H1 (cell line): ENCODE measurements at regions not wholly inside any gene's neighbourhood (a gene's known extent, or its start where the extent isn't known, plus 50 kb on each side); places are given as distances from the start of the nearest gene placed in this dataset.

Experiments used
- CTCF ChIA-PET: fragments of 300-600 bp; sonication (Branson Sonifier 250); formaldehyde crosslinking; loops from one replicate; lab custom pipeline; 2021; ENCODE audit not compliant: partially characterized antibody; lab: Charles Lee
- POLR2A ChIA-PET: fragments of 300-600 bp; sonication (Branson Sonifier 250); formaldehyde crosslinking; loops from one replicate; lab custom pipeline; 2021; ENCODE audit warnings: inconsistent platforms; ENCODE audit not compliant: partially characterized antibody; lab: Charles Lee
- DNase-seq, 2 experiments: peaks; one replicate each; pipeline versions ENCODE4 v3.0.0 to v3.0.0-alpha.2; 2010 to 2022; ENCODE audit warnings: low spot score in 2 of 2, low read depth in 1 of 2, mixed read lengths in 1 of 2
- FAIRE-seq: peaks from 2 replicates; lab custom pipeline; 2011; peaks lifted over from hg19 to GRCh38; lab: Jason Lieb, UNC
- H2AFZ ChIP-seq: 2 replicates; pipeline ENCODE4 v1.8.1; 2012; ENCODE audit warnings: low read length, inconsistent platforms
- H2AK5ac ChIP-seq: 2 replicates; pipeline ENCODE4 v1.6.1; 2013; ENCODE audit warnings: low read depth, low read length
- H2BK120ac ChIP-seq: replicated peaks from 2 replicates; pipeline ENCODE3; 2013; ENCODE audit warnings: low read depth, low read length, inconsistent platforms
- H2BK12ac ChIP-seq: 2 replicates; pipeline ENCODE4 v1.6.1; 2013; ENCODE audit warnings: low read depth, low read length
- H2BK15ac ChIP-seq: 2 replicates; pipeline ENCODE4 v1.6.1; 2013; ENCODE audit warnings: low read length
- H2BK20ac ChIP-seq: 2 replicates; pipeline ENCODE4 v1.6.1; 2013; ENCODE audit warnings: low read length
- H2BK5ac ChIP-seq: 2 replicates; pipeline ENCODE4 v1.6.1; 2013; ENCODE audit warnings: low read depth, low read length
- H3K14ac ChIP-seq: 2 replicates; pipeline ENCODE4 v1.6.1; 2013; ENCODE audit warnings: inconsistent platforms; ENCODE audit not compliant: insufficient read length
- H3K18ac ChIP-seq: 2 replicates; pipeline ENCODE4 v1.6.1; 2013; ENCODE audit warnings: low read length; ENCODE audit errors: extremely low read depth
- H3K23ac ChIP-seq: 2 replicates; pipeline ENCODE4 v1.6.1; 2013; ENCODE audit warnings: inconsistent platforms; ENCODE audit not compliant: insufficient read length
- H3K23me2 ChIP-seq: 2 replicates; pipeline ENCODE4 v1.6.1; 2013; ENCODE audit warnings: low read depth, low read length
- H3K27ac ChIP-seq: 2 replicates; pipeline ENCODE4 v1.6.1; 2011; ENCODE audit warnings: low read depth, low read length, inconsistent platforms
- H3K27me3 ChIP-seq, 4 experiments: replicated peaks in 1 of 4; 1 replicate in 1 of 4; 2 replicates in 3 of 4; pipeline versions ENCODE4 v1.6.1 to v1.8.1; 2011 to 2013; ENCODE audit warnings: low read length in 3 of 4, mild to moderate bottlenecking in 3 of 4, inconsistent platforms in 2 of 4, mixed read lengths in 2 of 4, moderate library complexity in 1 of 4; ENCODE audit not compliant: control insufficient read depth in 3 of 4, insufficient read depth in 3 of 4; ENCODE audit errors: extremely low read depth in 1 of 4
- H3K36me3 ChIP-seq, 4 experiments: 2 replicates each; pipeline versions ENCODE4 v1.6.1 to v1.8.1; 2011 to 2013; ENCODE audit warnings: mild to moderate bottlenecking in 4 of 4, low read length in 3 of 4, moderate library complexity in 2 of 4, control low read depth in 1 of 4, inconsistent platforms in 1 of 4; ENCODE audit not compliant: insufficient read depth in 4 of 4, control insufficient read depth in 2 of 4
- H3K4ac ChIP-seq: replicated peaks from 2 replicates; pipeline ENCODE3; 2013; ENCODE audit warnings: low read length, low read depth, mixed read lengths, inconsistent platforms; ENCODE audit not compliant: insufficient read length
- H3K4me1 ChIP-seq, 4 experiments: replicated peaks in 1 of 4; 1 replicate in 1 of 4; 2 replicates in 3 of 4; pipeline versions ENCODE4 v1.6.1 to v1.8.1; 2011 to 2013; ENCODE audit warnings: low read length in 3 of 4, inconsistent platforms in 2 of 4, mixed read lengths in 1 of 4; ENCODE audit not compliant: insufficient read depth in 4 of 4, control insufficient read depth in 3 of 4
- H3K4me2 ChIP-seq, 2 experiments: 2 replicates each; pipeline versions ENCODE4 v1.6.1 to v1.8.1; 2011 to 2013; ENCODE audit warnings: low read depth in 2 of 2, low read length in 2 of 2, control low read depth in 1 of 2, inconsistent platforms in 1 of 2, mild to moderate bottlenecking in 1 of 2; ENCODE audit not compliant: insufficient read depth in 1 of 2
- H3K4me3 ChIP-seq, 4 experiments: fragments of 200-600, 300-600 bp in 1 of 4; sonication (generic), shearing (Covaris generic), sonication (Bioruptor Twin) in 1 of 4; 2 replicates each; pipeline versions ENCODE4 v1.5.1 to v1.8.1; 2011 to 2016; ENCODE audit warnings: low read length in 4 of 4, low read depth in 3 of 4, control low read depth in 2 of 4, inconsistent platforms in 2 of 4, mild to moderate bottlenecking in 2 of 4, mixed read lengths in 1 of 4, moderate library complexity in 1 of 4; ENCODE audit not compliant: insufficient read depth in 2 of 4; ENCODE audit errors: extremely low read depth in 1 of 4
- H3K56ac ChIP-seq: replicated peaks from 2 replicates; pipeline ENCODE3; 2013; ENCODE audit warnings: low read depth, mild to moderate bottlenecking, mixed read lengths, low read length, inconsistent platforms; ENCODE audit not compliant: insufficient read length
- H3K79me1 ChIP-seq: 2 replicates; pipeline ENCODE4 v1.6.1; 2013; ENCODE audit warnings: low read depth, low read length, control low read depth
- H3K79me2 ChIP-seq, 2 experiments: 2 replicates each; pipeline versions ENCODE4 v1.6.1 to v1.8.1; 2012 to 2013; ENCODE audit warnings: low read length in 2 of 2, mild to moderate bottlenecking in 2 of 2, inconsistent platforms in 1 of 2; ENCODE audit not compliant: insufficient read depth in 2 of 2, control insufficient read depth in 1 of 2
- H3K9ac ChIP-seq, 4 experiments: replicated peaks in 1 of 4; 1 replicate in 1 of 4; 2 replicates in 3 of 4; pipeline versions ENCODE4 v1.6.1 to v1.8.1; 2011 to 2013; ENCODE audit warnings: low read depth in 3 of 4, low read length in 3 of 4, control low read depth in 2 of 4, mild to moderate bottlenecking in 2 of 4, moderate library complexity in 2 of 4, inconsistent platforms in 1 of 4; ENCODE audit errors: extremely low read depth in 1 of 4
- H3K9me3 ChIP-seq, 2 experiments: 2 replicates each; pipeline versions ENCODE4 v1.6.1 to v1.8.1; 2012 to 2013; ENCODE audit warnings: mild to moderate bottlenecking in 2 of 2, moderate library complexity in 2 of 2, control low read depth in 1 of 2, inconsistent platforms in 1 of 2, low read depth in 1 of 2, low read length in 1 of 2, mixed read lengths in 1 of 2; ENCODE audit not compliant: insufficient read depth in 2 of 2
- H4K20me1 ChIP-seq, 2 experiments: replicated peaks in 1 of 2; 2 replicates each; pipeline versions ENCODE3 to v1.8.1; 2011 to 2013; ENCODE audit warnings: inconsistent platforms in 2 of 2, low read length in 2 of 2, mild to moderate bottlenecking in 1 of 2; ENCODE audit not compliant: insufficient read depth in 2 of 2, control insufficient read depth in 1 of 2
- H4K5ac ChIP-seq: 2 replicates; pipeline ENCODE4 v1.6.1; 2013; ENCODE audit warnings: low read length, low read depth, mixed read lengths, inconsistent platforms; ENCODE audit not compliant: insufficient read length
- H4K8ac ChIP-seq: 2 replicates; pipeline ENCODE4 v1.8.0; 2013; ENCODE audit warnings: mild to moderate bottlenecking, moderate library complexity, low read length, inconsistent platforms; ENCODE audit not compliant: insufficient read depth; ENCODE audit errors: extremely low read depth
- H4K91ac ChIP-seq: replicated peaks from 2 replicates; pipeline ENCODE3; 2013; ENCODE audit warnings: low read length, mixed read lengths, inconsistent platforms; ENCODE audit not compliant: insufficient read length
- BACH1 ChIP-seq: IDR thresholded peaks from 2 replicates; pipeline ENCODE4 v1.6.1; 2012; ENCODE audit warnings: low read length, improper control_type of control experiment
- CBX8 ChIP-seq: fragments of 300-800, 300-1000 bp; sonication (generic); IDR thresholded peaks from 2 replicates; pipeline ENCODE4 v1.7.1; 2016; ENCODE audit warnings: low read depth, low read length, borderline replicate concordance
- CHD1 ChIP-seq: IDR thresholded peaks from 2 replicates; pipeline ENCODE4 v1.6.1; 2012; ENCODE audit warnings: low read depth, low read length, improper control_type of control experiment
- KDM1A ChIP-seq: fragments of 200-600, 300-600 bp; sonication (generic); IDR thresholded peaks from 2 replicates; pipeline ENCODE4 v1.7.1; 2016; ENCODE audit warnings: mild to moderate bottlenecking, low read length, borderline replicate concordance
- KDM4A ChIP-seq: IDR thresholded peaks from one replicate; pipeline ENCODE4 v1.7.1; 2012; ENCODE audit warnings: low read depth, mild to moderate bottlenecking, moderate library complexity, low read length, inconsistent platforms; ENCODE audit not compliant: severe bottlenecking
- MAX ChIP-seq: IDR thresholded peaks from 2 replicates; pipeline ENCODE4 v1.6.1; 2012; ENCODE audit warnings: inconsistent platforms
- RBBP5 ChIP-seq: IDR thresholded peaks from 2 replicates; pipeline ENCODE4 v1.7.1; 2012; ENCODE audit warnings: low read depth, mild to moderate bottlenecking, inconsistent platforms, low read length, moderate library complexity, borderline replicate concordance
- SP2 ChIP-seq: IDR thresholded peaks from 2 replicates; pipeline ENCODE4 v1.6.1; 2012; ENCODE audit warnings: mild to moderate bottlenecking, low read length, inconsistent platforms
- ZNF274 ChIP-seq: IDR thresholded peaks from 2 replicates; pipeline ENCODE4 v1.7.0; 2012; ENCODE audit warnings: low read length, borderline replicate concordance; ENCODE audit errors: extremely low read depth
- TF ChIP-seq, protein P1 (sequence below): IDR thresholded peaks from 2 replicates; pipeline ENCODE4 v1.6.1; 2012; ENCODE audit warnings: inconsistent platforms

DNA sequence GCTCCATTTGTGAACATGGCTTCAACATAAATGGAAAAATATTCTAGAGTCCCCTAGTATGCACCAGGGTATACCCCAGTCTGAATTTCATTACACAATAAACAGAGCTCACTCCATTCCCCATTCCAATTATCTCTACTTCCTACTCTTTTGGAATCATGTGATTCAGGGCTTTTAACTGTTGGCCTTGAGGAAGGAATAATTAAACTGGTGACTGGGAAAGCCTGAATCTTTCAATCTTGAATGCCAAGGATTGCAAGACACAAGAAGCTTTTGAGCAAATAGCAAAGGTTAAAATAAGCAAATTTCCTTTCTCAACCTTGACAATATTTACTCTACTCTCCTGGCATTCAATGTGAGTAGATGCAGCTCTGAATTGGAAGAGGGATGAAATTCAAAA, 77.5 kb upstream of the INPP4B start:
- Histone ChIP-seq H3K14ac (no peak overlapping the region), H3K27me3 (no peaks in the 10 kb centered on the region), H3K79me2 (no peaks in the 10 kb centered on the region), H3K4ac (no peak overlapping the region), H3K9ac (no peak overlapping the region), H2BK20ac (no peak overlapping the region), H3K18ac (no peak overlapping the region), H4K5ac (no peak overlapping the region), H4K20me1 (no peaks in the 10 kb centered on the region), H3K56ac (no peak overlapping the region), H3K27ac (no peak overlapping the region), H3K9me3 (no peaks in the 10 kb centered on the region), H2AK5ac (no peak overlapping the region), H3K36me3 (no peaks in the 10 kb centered on the region), H3K23me2 (no peaks in the 10 kb centered on the region), H2BK12ac (no peak overlapping the region), H4K8ac (no peak overlapping the region), H2BK120ac (no peak overlapping the region), H2AFZ (no peak overlapping the region), H3K4me2 (no peak overlapping the region), H2BK5ac (no peak overlapping the region), H4K91ac (no peak overlapping the region), H3K4me3 (no peak overlapping the region), H3K23ac (no peak overlapping the region), H3K79me1 (no peaks in the 10 kb centered on the region), H2BK15ac (no peak overlapping the region), H3K4me1 (no peaks in the 10 kb centered on the region)
- no peak for DNase-seq
- no peak for FAIRE-seq
- TF ChIP-seq ZNF274 = no peak
- TF ChIP-seq CBX8 = no peak
- no peak for TF ChIP-seq BACH1
- no peak for TF ChIP-seq RBBP5
- no peak for TF ChIP-seq KDM1A
- TF ChIP-seq SP2 = no peak
- no peak for TF ChIP-seq KDM4A
- TF ChIP-seq, protein P1, sequence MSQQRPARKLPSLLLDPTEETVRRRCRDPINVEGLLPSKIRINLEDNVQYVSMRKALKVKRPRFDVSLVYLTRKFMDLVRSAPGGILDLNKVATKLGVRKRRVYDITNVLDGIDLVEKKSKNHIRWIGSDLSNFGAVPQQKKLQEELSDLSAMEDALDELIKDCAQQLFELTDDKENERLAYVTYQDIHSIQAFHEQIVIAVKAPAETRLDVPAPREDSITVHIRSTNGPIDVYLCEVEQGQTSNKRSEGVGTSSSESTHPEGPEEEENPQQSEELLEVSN = no peak
- no peak for TF ChIP-seq MAX
- TF ChIP-seq CHD1 = no peak
- ChIA-PET CTCF (interaction anchor here (0.7 kb wide), 1 partner anchor 261 kb away, joined by 3 read pairs; the partner anchor contains the start of gene USP38), POLR2A (no interaction called here)
